ENCODE measurements at regions not wholly inside any gene's neighbourhood (a gene's known extent, or its start where the extent isn't known, plus 50 kb on each side); places are given as distances from the start of the nearest gene placed in this dataset.

GRCh38 chr4:31125061-31125460, 404.9 kb downstream of the PCDH7 start:
- no peak for DNase-seq

DNA sequence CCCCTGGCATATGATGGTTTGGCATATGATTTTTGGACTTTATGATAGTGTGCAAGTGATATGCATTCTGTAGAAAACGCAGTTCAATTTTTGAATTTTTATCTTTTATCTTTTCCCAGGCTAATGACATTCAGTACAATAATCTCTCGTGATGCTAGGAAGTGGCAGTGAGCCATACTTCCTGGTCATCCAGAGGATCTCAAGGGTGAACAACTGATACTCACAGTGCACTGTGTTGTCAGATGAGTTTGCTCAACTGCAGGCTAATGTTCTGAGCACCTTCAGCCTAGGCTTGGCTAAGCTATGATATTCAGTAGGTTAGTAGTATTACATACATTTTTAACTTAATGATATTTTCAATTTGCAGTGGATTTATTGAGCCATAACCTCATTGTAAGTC, 405.3 kb downstream of the PCDH7 start:
- DNase-seq, result no peak

- DNase-seq, result no peak
Observed at GRCh38 chr4:31126881-31127398, 406.8 kb downstream of the PCDH7 start.

DNA sequence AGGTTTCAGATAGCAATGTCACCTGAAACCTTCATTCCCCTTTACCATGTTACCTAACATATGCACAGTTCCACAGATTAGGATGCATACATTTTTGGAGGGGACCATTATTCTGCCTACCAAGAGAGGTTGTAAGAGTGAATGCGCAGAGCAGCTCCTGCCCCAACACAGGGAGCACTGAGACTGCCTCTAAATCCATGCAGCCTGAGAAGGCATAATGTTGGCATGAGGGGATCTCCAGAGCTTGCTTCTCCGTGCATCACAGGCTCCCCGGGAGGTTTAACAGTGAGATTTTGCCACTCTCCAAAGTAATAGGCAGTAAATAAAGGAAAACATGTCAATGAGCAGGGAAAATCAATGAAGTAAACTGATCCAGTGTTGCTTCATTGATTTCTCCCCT, 410.8 kb downstream of the PCDH7 start:
- DNase-seq, result no peak

- no peak for DNase-seq
Observed at GRCh38 chr4:31134720-31135119, 414.6 kb downstream of the PCDH7 start.

- no peak for DNase-seq
Observed at GRCh38 chr4:31139767-31140166, 419.6 kb downstream of the PCDH7 start.

GRCh38 chr4:31141095-31141831, 421.1 kb downstream of the PCDH7 start:
- DNase-seq, result no peak

DNA sequence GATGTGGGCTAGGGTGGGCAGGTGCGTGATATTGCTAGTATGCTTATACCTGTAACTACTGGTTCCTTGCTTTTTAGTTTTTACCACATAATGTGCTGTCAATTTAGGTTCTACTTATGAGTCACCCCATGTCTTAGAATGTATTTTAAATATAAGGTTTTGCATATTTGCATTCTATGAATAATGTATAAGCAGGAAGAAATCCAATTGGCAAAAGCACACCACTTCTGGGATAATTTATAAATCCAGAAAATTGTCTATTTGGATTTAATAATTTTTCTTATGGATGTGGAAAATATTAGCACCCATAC, 421.6 kb downstream of the PCDH7 start:
- no peak for DNase-seq

GRCh38 chr4:31146366-31146765, 426.2 kb downstream of the PCDH7 start:
- no peak for DNase-seq

- DNase-seq, result no peak
Observed at GRCh38 chr4:31148990-31149389, 428.8 kb downstream of the PCDH7 start.

DNA sequence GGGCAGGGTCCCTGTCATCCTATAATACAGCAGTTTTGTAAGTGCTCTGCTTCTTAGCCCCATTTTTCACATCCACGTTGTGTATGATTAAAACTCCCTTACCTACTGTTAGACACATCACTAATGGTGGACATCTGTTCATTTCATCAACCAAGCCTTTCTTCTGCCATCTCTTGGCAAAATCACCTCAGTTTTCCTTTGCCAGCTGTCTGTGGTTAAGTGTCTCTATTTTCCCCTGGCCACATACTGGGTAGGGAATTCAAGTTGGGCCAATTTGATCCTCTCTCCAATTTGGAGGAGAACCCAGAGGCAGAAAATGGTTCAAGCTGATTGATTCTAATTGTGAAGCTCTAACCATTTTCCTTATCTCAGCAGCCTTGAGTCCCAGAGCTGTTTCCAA, 436.1 kb downstream of the PCDH7 start:
- no peak for DNase-seq

GRCh38 chr4:31160146-31160545, 440.0 kb downstream of the PCDH7 start:
- no peak for DNase-seq

- no peak for DNase-seq
Observed at GRCh38 chr4:31169846-31170245, 449.7 kb downstream of the PCDH7 start.

DNA sequence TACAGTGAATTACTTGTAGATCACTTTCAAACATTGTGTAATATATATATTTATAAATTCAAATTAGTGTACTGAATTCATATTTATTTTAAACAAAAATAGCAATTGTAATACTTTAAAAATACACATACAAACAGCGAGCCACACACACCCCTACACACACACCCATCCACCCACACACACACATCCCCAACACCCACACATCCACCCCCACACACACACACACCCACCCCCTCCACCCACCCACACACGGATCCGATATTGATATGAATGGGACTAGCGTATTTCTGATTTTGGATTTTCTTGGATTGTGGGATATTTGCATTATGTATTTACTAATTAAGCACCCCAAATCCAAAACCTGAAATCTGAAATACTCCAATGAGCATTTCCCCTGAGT, 451.2 kb downstream of the PCDH7 start:
- no peak for DNase-seq

- no peak for DNase-seq
Observed at GRCh38 chr4:31175242-31175910, 455.2 kb downstream of the PCDH7 start.

GRCh38 chr4:31183256-31183655, 463.1 kb downstream of the PCDH7 start:
- no peak for DNase-seq

GRCh38 chr4:31185014-31185585, 464.9 kb downstream of the PCDH7 start:
- DNase-seq, result no peak

GRCh38 chr4:31187979-31188378, 467.8 kb downstream of the PCDH7 start:
- DNase-seq, result no peak

- no peak for DNase-seq
Observed at GRCh38 chr4:31189938-31190337, 469.8 kb downstream of the PCDH7 start.

DNA sequence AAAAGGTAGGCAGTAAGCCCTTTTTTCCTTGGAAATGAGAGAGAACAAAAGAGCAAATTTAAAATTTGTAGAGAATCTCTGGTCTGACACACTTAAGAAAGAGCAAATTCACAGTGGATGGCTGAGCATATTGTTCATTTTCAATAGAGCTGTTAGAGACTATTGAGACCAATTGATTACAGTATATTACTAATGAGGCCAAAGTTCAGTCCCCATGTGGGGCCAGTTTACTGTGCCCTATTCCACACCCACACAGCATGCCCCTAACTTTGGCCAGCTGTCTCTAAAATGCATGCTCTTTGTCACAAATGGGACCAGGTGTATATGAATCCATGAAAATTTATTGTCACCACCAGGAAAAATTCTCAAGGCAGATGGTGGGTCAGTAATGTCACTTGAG, 470.5 kb downstream of the PCDH7 start:
- no peak for DNase-seq

- no peak for DNase-seq
Observed at GRCh38 chr4:31192341-31192740, 472.2 kb downstream of the PCDH7 start.

GRCh38 chr4:31193521-31193920, 473.4 kb downstream of the PCDH7 start:
- no peak for DNase-seq

GRCh38 chr4:31194823-31195222, 474.7 kb downstream of the PCDH7 start:
- no peak for DNase-seq

DNA sequence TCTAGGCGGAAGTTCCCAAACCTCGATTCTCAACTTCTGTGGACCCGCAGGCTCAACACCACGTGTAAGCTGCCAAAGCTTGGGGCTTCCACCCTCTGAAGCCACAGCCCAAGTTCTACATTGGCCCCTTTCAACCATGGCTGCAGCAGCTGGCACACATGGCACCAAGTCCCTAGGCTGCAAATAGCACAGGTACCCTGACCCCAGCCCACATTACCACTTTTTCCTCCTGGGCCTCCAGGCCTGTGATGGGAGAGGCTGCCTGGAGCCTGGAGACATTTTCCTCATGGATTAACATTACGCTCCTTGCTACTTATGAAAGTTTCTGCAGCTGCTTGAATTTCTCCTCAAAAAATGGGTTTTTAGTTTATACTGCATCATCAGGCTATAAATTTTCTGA, 479.5 kb downstream of the PCDH7 start:
- DNase-seq, result no peak
